Keratinocyte (primary cell): ENCODE measurements at regions not wholly inside any gene's neighbourhood (a gene's known extent, or its start where the extent isn't known, plus 50 kb on each side); places are given as distances from the start of the nearest gene placed in this dataset.

Source experiments
- EZH2 ChIP-seq: IDR thresholded peaks from one replicate; pipeline ENCODE4 v1.6.1; 2012; ENCODE audit warnings: inconsistent platforms, mild to moderate bottlenecking, low read length, moderate library complexity
- TF ChIP-seq, protein P1 (sequence below), 3 experiments: IDR thresholded peaks in 1 of 3; conservative IDR thresholded peaks in 1 of 3; optimal IDR thresholded peaks in 1 of 3; 2 replicates in 2 of 3; 3 replicates in 1 of 3; pipeline versions ENCODE3 to v1.5.1; 2011; ENCODE audit warnings: low read length in 3 of 3, mild to moderate bottlenecking in 3 of 3, moderate library complexity in 2 of 3, control low read depth in 1 of 3, inconsistent platforms in 1 of 3; ENCODE audit not compliant: insufficient read depth in 2 of 3; ENCODE audit errors: extremely low read depth in 1 of 3

DNA sequence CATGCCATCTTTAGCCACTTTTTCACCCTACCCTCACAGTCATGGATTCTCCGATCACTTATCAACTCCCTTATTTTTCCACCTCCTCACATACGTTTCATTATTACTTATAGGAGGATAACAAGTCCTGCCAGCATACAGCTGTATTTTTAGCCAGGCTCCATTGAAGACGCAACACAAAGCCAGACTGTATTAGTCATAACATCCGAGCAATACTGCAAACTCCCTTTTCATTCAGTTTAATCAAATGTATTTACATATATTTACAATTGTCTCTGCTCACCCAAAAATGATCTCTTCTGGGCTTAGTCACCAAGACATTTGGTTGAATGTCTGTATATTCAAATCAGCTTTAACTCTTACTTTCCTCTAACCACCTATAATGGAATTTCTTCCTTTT is 126.4 kb upstream of the PRLR start:
- TF ChIP-seq, protein P1, sequence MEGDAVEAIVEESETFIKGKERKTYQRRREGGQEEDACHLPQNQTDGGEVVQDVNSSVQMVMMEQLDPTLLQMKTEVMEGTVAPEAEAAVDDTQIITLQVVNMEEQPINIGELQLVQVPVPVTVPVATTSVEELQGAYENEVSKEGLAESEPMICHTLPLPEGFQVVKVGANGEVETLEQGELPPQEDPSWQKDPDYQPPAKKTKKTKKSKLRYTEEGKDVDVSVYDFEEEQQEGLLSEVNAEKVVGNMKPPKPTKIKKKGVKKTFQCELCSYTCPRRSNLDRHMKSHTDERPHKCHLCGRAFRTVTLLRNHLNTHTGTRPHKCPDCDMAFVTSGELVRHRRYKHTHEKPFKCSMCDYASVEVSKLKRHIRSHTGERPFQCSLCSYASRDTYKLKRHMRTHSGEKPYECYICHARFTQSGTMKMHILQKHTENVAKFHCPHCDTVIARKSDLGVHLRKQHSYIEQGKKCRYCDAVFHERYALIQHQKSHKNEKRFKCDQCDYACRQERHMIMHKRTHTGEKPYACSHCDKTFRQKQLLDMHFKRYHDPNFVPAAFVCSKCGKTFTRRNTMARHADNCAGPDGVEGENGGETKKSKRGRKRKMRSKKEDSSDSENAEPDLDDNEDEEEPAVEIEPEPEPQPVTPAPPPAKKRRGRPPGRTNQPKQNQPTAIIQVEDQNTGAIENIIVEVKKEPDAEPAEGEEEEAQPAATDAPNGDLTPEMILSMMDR (optimal IDR thresholded peaks at IDR 0.05 in 1 of 3, IDR thresholded peaks at IDR 0.05 in 1 of 3, conservative IDR thresholded peaks at IDR 0.05 in 1 of 3; ENCODE audit: extremely low read depth in 1 of 3, insufficient read depth in 2 of 3, low read length in 3 of 3), result no peak
- no peak for TF ChIP-seq EZH2
